ENCODE measurements at regions not wholly inside any gene's neighbourhood (a gene's known extent, or its start where the extent isn't known, plus 50 kb on each side); places are given as distances from the start of the nearest gene placed in this dataset.

- H3K27ac ChIP-seq = no peak overlapping the region
- no peaks in the 10 kb centered on the region for H3K9me3 ChIP-seq
- TF ChIP-seq POLR2A (IDR thresholded peaks at IDR 0.05) (no peak), CTCF (IDR thresholded peaks at IDR 0.05) (no peak)
- no peaks in the 10 kb centered on the region for H3K36me3 ChIP-seq
- H3K27me3 ChIP-seq = no peaks in the 10 kb centered on the region
- H3K4me3 ChIP-seq (replicated peaks in 1 of 3) = no peak overlapping the region
- WGBS, 2 donors = 83 to 84% methylated on average over 4 of the region's 4 CpGs
- intact Hi-C loops (cut with DNase I) = no loop called here
- no peaks in the 10 kb centered on the region for H3K4me1 ChIP-seq
- DNase-seq = no peak
Measured at GRCh38 chr5:158159621-158160020, 300.7 kb upstream of the CLINT1 start.

- no peak for TF ChIP-seq CTCF (IDR thresholded peaks at IDR 0.05)
- no peak for TF ChIP-seq POLR2A (IDR thresholded peaks at IDR 0.05)
- no peaks in the 10 kb centered on the region for H3K9me3 ChIP-seq
- no peaks in the 10 kb centered on the region for H3K27me3 ChIP-seq
- intact Hi-C loops (cut with DNase I) = no loop called here
- H3K4me1 ChIP-seq = no peaks in the 10 kb centered on the region
- 79 to 88% methylated on average over 3 of the region's 3 CpGs for WGBS, 2 donors
- no peak for DNase-seq
- H3K27ac ChIP-seq = no peak overlapping the region
- no peak overlapping the region for H3K4me3 ChIP-seq (replicated peaks in 1 of 3)
- H3K36me3 ChIP-seq = no peaks in the 10 kb centered on the region
Measured at GRCh38 chr5:158155811-158156505, 297.0 kb upstream of the CLINT1 start.

- no peak for DNase-seq
- Histone ChIP-seq H3K27ac (no peak overlapping the region), H3K4me1 (no peaks in the 10 kb centered on the region), H3K36me3 (no peaks in the 10 kb centered on the region), H3K4me3 (replicated peaks in 1 of 3) (no peak overlapping the region), H3K9me3 (no peaks in the 10 kb centered on the region), H3K27me3 (no peaks in the 10 kb centered on the region)
- WGBS, 2 donors = 79 to 84% methylated on average over 4 of the region's 4 CpGs
- TF ChIP-seq CTCF (IDR thresholded peaks at IDR 0.05) (no peak), POLR2A (IDR thresholded peaks at IDR 0.05) (no peak)
- intact Hi-C loops (cut with DNase I) = no loop called here
Measured at GRCh38 chr5:158155067-158155466, 296.1 kb upstream of the CLINT1 start.

- no peak for DNase-seq
- WGBS, 2 donors = 77 to 82% methylated on average over 3 of the region's 3 CpGs
- Histone ChIP-seq H3K9me3 (no peaks in the 10 kb centered on the region), H3K4me3 (replicated peaks in 1 of 3) (no peak overlapping the region), H3K27ac (no peak overlapping the region), H3K4me1 (no peaks in the 10 kb centered on the region), H3K36me3 (no peaks in the 10 kb centered on the region), H3K27me3 (no peaks in the 10 kb centered on the region)
- TF ChIP-seq POLR2A (IDR thresholded peaks at IDR 0.05) (no peak), CTCF (IDR thresholded peaks at IDR 0.05) (no peak)
- intact Hi-C loops (cut with DNase I) = no loop called here
Measured at GRCh38 chr5:158154226-158155005, 295.5 kb upstream of the CLINT1 start.

- no peak overlapping the region for H3K4me3 ChIP-seq (replicated peaks in 1 of 3)
- H3K9me3 ChIP-seq = no peaks in the 10 kb centered on the region
- no peaks in the 10 kb centered on the region for H3K27me3 ChIP-seq
- DNase-seq = no peak
- no peaks in the 10 kb centered on the region for H3K36me3 ChIP-seq
- intact Hi-C loops (cut with DNase I) = no loop called here
- H3K4me1 ChIP-seq = no peaks in the 10 kb centered on the region
- WGBS, 2 donors = 70 to 78% methylated on average over 3 of the region's 3 CpGs
- H3K27ac ChIP-seq = no peak overlapping the region
- TF ChIP-seq CTCF (IDR thresholded peaks at IDR 0.05) (no peak), POLR2A (IDR thresholded peaks at IDR 0.05) (no peak)
Measured at GRCh38 chr5:158153508-158153907, 294.6 kb upstream of the CLINT1 start.

Data from thyroid gland (tissue), 4 donors.